Fibroblast of lung (primary cell): ENCODE measurements at regions not wholly inside any gene's neighbourhood (a gene's known extent, or its start where the extent isn't known, plus 50 kb on each side); places are given as distances from the start of the nearest gene placed in this dataset.

Source experiments
- DNase-seq, 2 donors: peaks; one replicate each; pipeline versions ENCODE4 v3.0.0 to v3.0.0-alpha.2; 2010; ENCODE audit warnings: low read depth in 2 of 2
- H2AFZ ChIP-seq: 2 replicates; pipeline ENCODE4 v1.5.1; 2012; ENCODE audit warnings: low read length, control low read depth, inconsistent platforms
- H3K27ac ChIP-seq: 2 replicates; pipeline ENCODE4 v1.5.1; 2011; ENCODE audit warnings: low read length, control low read depth; ENCODE audit not compliant: insufficient read depth
- H3K27me3 ChIP-seq: 2 replicates; pipeline ENCODE4 v1.5.1; 2011; ENCODE audit warnings: mild to moderate bottlenecking, low read length; ENCODE audit not compliant: control insufficient read depth, insufficient read depth
- H3K36me3 ChIP-seq: 2 replicates; pipeline ENCODE4 v1.5.1; 2011; ENCODE audit warnings: low read length; ENCODE audit not compliant: control insufficient read depth, insufficient read depth
- H3K4me1 ChIP-seq: 2 replicates; pipeline ENCODE4 v1.5.1; 2011; ENCODE audit warnings: low read length; ENCODE audit not compliant: control insufficient read depth, insufficient read depth; ENCODE audit errors: extremely low read depth
- H3K4me2 ChIP-seq: 2 replicates; pipeline ENCODE4 v1.5.1; 2011; ENCODE audit warnings: low read length, control low read depth; ENCODE audit not compliant: insufficient read depth; ENCODE audit errors: extremely low read depth
- H3K4me3 ChIP-seq, 4 experiments: fragments of 200-600 bp in 1 of 4; sonication (generic) in 1 of 4; replicated peaks in 1 of 4; 2 replicates each; pipeline ENCODE4 v1.5.1; 2011 to 2016; ENCODE audit warnings: low read length in 4 of 4, low read depth in 3 of 4, mild to moderate bottlenecking in 3 of 4, control low read depth in 2 of 4, inconsistent platforms in 1 of 4, mixed read lengths in 1 of 4; ENCODE audit not compliant: insufficient read depth in 1 of 4; ENCODE audit errors: control extremely low read depth in 1 of 4
- H3K79me2 ChIP-seq: 2 replicates; pipeline ENCODE4 v1.5.1; 2012; ENCODE audit warnings: mild to moderate bottlenecking, low read length, inconsistent platforms; ENCODE audit not compliant: control insufficient read depth, insufficient read depth
- H3K9ac ChIP-seq: 2 replicates; pipeline ENCODE4 v1.5.1; 2011; ENCODE audit warnings: mild to moderate bottlenecking, low read length, control low read depth; ENCODE audit not compliant: insufficient read depth
- H3K9me3 ChIP-seq: 2 replicates; pipeline ENCODE4 v1.5.1; 2012; ENCODE audit warnings: low read depth, low read length; ENCODE audit not compliant: control insufficient read depth, insufficient read depth
- H4K20me1 ChIP-seq: 2 replicates; pipeline ENCODE4 v1.5.1; 2011; ENCODE audit warnings: low read length; ENCODE audit not compliant: control insufficient read depth, insufficient read depth; ENCODE audit errors: extremely low read depth
- EZH2 ChIP-seq: IDR thresholded peaks from 2 replicates; pipeline ENCODE4 v1.5.1; 2012; ENCODE audit warnings: low read length, control low read depth, mild to moderate bottlenecking; ENCODE audit errors: missing control alignments
- TF ChIP-seq, protein P1 (sequence below), 2 donors: IDR thresholded peaks in 1 of 2; conservative IDR thresholded peaks in 1 of 2; 1 replicate in 1 of 2; 2 replicates in 1 of 2; pipeline ENCODE4 v1.5.1; 2011 to 2012; ENCODE audit warnings: low read length in 2 of 2, control low read depth in 1 of 2, inconsistent platforms in 1 of 2, low read depth in 1 of 2, mild to moderate bottlenecking in 1 of 2

DNA sequence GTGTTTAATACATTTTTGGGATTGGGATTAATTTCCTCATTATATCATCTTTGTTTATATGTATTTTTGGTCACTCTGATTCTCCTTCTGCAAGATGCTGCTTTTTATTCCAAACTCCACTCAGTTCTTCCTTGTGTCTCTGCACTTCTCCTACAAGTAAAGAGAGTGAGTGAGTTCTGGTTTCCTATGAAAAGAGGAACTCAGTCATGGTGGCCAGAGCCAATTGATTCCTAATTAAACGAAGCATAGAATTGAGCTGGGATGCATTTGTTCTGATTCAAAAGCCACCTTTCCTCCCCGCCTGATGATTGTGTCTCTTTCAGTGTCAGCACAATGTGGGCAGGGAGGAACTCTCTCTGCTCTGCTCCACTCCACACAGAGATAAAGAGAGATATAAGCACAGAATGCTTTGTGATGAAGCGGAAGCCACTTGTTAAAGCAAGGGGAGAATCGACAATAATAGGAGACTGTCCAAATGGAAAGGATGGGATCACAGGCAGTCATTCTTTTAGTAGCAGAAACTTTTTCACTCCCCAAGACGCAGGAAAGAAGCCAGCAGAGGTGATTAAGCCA, 121.3 kb upstream of the GOT2 start:
- Histone ChIP-seq H4K20me1 (no peaks in the 10 kb centered on the region), H3K36me3 (no peaks in the 10 kb centered on the region), H2AFZ (no peak overlapping the region), H3K9ac (no peak overlapping the region), H3K79me2 (no peaks in the 10 kb centered on the region), H3K9me3 (no peaks in the 10 kb centered on the region), H3K4me2 (no peak overlapping the region), H3K4me1 (no peaks in the 10 kb centered on the region), H3K4me3 (no peak overlapping the region), H3K27ac (no peak overlapping the region), H3K27me3 (no peaks in the 10 kb centered on the region)
- no peak for DNase-seq
- TF ChIP-seq, protein P1, sequence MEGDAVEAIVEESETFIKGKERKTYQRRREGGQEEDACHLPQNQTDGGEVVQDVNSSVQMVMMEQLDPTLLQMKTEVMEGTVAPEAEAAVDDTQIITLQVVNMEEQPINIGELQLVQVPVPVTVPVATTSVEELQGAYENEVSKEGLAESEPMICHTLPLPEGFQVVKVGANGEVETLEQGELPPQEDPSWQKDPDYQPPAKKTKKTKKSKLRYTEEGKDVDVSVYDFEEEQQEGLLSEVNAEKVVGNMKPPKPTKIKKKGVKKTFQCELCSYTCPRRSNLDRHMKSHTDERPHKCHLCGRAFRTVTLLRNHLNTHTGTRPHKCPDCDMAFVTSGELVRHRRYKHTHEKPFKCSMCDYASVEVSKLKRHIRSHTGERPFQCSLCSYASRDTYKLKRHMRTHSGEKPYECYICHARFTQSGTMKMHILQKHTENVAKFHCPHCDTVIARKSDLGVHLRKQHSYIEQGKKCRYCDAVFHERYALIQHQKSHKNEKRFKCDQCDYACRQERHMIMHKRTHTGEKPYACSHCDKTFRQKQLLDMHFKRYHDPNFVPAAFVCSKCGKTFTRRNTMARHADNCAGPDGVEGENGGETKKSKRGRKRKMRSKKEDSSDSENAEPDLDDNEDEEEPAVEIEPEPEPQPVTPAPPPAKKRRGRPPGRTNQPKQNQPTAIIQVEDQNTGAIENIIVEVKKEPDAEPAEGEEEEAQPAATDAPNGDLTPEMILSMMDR (conservative IDR thresholded peaks at IDR 0.05 in 1 of 2, IDR thresholded peaks at IDR 0.05 in 1 of 2; ENCODE audit: low read depth in 1 of 2, low read length in 2 of 2): no peak
- no peak for TF ChIP-seq EZH2

GRCh38 chr16:58853854-58854791, 120.0 kb upstream of the GOT2 start:
- no peak for TF ChIP-seq EZH2
- TF ChIP-seq, protein P1 (conservative IDR thresholded peaks at IDR 0.05 in 1 of 2, IDR thresholded peaks at IDR 0.05 in 1 of 2; ENCODE audit: low read depth in 1 of 2, low read length in 2 of 2): no peak
- Histone ChIP-seq H4K20me1 (no peaks in the 10 kb centered on the region), H3K4me2 (no peak overlapping the region), H3K4me3 (no peak overlapping the region), H3K9ac (no peak overlapping the region), H3K27ac (no peak overlapping the region), H3K9me3 (no peaks in the 10 kb centered on the region), H3K27me3 (no peaks in the 10 kb centered on the region), H2AFZ (no peak overlapping the region), H3K4me1 (no peaks in the 10 kb centered on the region), H3K36me3 (no peaks in the 10 kb centered on the region), H3K79me2 (no peaks in the 10 kb centered on the region)
- no peak for DNase-seq

- no peak overlapping the region for H2AFZ ChIP-seq
- no peaks in the 10 kb centered on the region for H3K27me3 ChIP-seq
- no peaks in the 10 kb centered on the region for H3K9me3 ChIP-seq
- no peak overlapping the region for H3K4me3 ChIP-seq
- no peaks in the 10 kb centered on the region for H4K20me1 ChIP-seq
- TF ChIP-seq, protein P1 (conservative IDR thresholded peaks at IDR 0.05 in 1 of 2, IDR thresholded peaks at IDR 0.05 in 1 of 2; ENCODE audit: low read depth in 1 of 2, low read length in 2 of 2): no peak
- no peak for TF ChIP-seq EZH2
- H3K27ac ChIP-seq: no peak overlapping the region
- DNase-seq: no peak
- no peaks in the 10 kb centered on the region for H3K36me3 ChIP-seq
- H3K4me1 ChIP-seq: no peaks in the 10 kb centered on the region
- H3K4me2 ChIP-seq: no peak overlapping the region
- no peaks in the 10 kb centered on the region for H3K79me2 ChIP-seq
- no peak overlapping the region for H3K9ac ChIP-seq
Measured at GRCh38 chr16:58850678-58851020, 116.5 kb upstream of the GOT2 start.
